ENCODE measurements at regions not wholly inside any gene's neighbourhood (a gene's known extent, or its start where the extent isn't known, plus 50 kb on each side); places are given as distances from the start of the nearest gene placed in this dataset.

GRCh38 chr16:10309271-10309932 lies 76.5 kb upstream of the ATF7IP2 start:
- no peaks in the 10 kb centered on the region for H3K9me3 Mint-ChIP-seq
- no peak overlapping the region for H3K4me3 Mint-ChIP-seq
- no peaks in the 10 kb centered on the region for H3K4me1 Mint-ChIP-seq
- H3K27ac Mint-ChIP-seq (ENCODE audit: low read depth), result no peak overlapping the region
- ATAC-seq (replicated peaks; ENCODE audit: extremely low read depth, poor library complexity, severe bottlenecking) (no peak), DNase-seq (ENCODE audit: low spot score in 2 of 2) (no peak)
- peaks cover 2% of the 10 kb centered on the region for H3K36me3 Mint-ChIP-seq (ENCODE audit: insufficient read depth)
- no peaks in the 10 kb centered on the region for H3K27me3 Mint-ChIP-seq

GRCh38 chr16:10312008-10312407 lies 73.9 kb upstream of the ATF7IP2 start:
- H3K9me3 Mint-ChIP-seq, result no peaks in the 10 kb centered on the region
- H3K27ac Mint-ChIP-seq (ENCODE audit: low read depth), result no peak overlapping the region
- H3K4me3 Mint-ChIP-seq, result no peak overlapping the region
- H3K36me3 Mint-ChIP-seq (ENCODE audit: insufficient read depth), result peaks cover 2% of the 10 kb centered on the region
- DNase-seq (ENCODE audit: low spot score in 2 of 2), result no peak
- peaks cover 6% of the 10 kb centered on the region for H3K4me1 Mint-ChIP-seq
- H3K27me3 Mint-ChIP-seq, result no peaks in the 10 kb centered on the region
- no peak for ATAC-seq (replicated peaks; ENCODE audit: extremely low read depth, poor library complexity, severe bottlenecking)

DNA sequence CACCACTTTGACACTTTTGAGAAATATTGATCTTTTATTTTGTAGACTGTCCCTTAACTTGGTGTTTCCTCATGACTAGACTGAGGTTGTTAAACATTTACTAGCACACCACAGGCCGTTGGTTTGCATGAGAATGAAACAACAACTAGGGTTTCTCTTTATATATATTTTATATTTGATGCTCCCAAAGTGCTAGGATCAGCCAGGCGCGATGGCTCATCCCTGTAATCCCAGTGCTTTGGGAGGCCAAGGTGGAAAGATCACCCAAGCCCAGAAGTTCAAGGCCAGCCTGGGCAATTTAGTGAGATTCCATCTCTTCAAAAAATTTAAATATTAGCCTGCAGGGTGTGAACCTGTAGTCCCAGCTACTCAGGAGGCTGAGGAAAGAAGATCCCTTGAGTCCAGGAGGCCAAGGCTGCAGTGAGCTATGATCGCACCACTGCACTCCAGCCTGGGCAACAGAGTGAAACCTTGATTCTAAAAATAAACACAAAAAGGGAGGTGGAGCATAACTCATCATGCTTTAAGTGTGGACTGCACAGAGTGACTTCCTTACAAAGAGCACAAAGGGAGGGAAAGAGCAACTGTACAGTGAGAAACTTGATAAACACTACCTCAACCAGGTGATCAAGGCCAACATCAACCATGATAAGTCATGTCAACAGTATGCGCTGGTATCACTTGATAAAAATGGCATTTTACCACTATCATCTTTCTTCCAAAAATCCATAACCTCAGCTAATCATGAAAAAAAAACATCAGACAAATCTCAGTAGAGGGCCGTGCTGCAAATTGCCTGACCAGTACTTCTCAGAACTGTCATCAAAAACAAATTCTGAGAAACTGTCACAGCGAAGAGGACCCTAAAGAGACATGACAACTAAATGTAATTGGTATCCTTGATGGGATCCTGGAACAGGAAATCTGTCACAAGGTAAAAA lies 72.8 kb upstream of the ATF7IP2 start:
- Mint-ChIP-seq H3K9me3 (no peaks in the 10 kb centered on the region), H3K27ac (ENCODE audit: low read depth) (no peak overlapping the region), H3K36me3 (ENCODE audit: insufficient read depth) (peaks cover 2% of the 10 kb centered on the region), H3K4me3 (no peak overlapping the region), H3K4me1 (peaks cover 6% of the 10 kb centered on the region), H3K27me3 (no peaks in the 10 kb centered on the region)
- DNase-seq (ENCODE audit: low spot score in 2 of 2) (no peak), ATAC-seq (replicated peaks; ENCODE audit: extremely low read depth, poor library complexity, severe bottlenecking) (no peak)

GRCh38 chr16:10314317-10314716 lies 71.5 kb upstream of the ATF7IP2 start:
- no peak for DNase-seq (ENCODE audit: low spot score in 2 of 2)
- no peak overlapping the region for H3K4me3 Mint-ChIP-seq
- peaks cover 10% of the 10 kb centered on the region for H3K4me1 Mint-ChIP-seq
- no peaks in the 10 kb centered on the region for H3K27me3 Mint-ChIP-seq
- H3K9me3 Mint-ChIP-seq, result no peaks in the 10 kb centered on the region
- ATAC-seq (replicated peaks; ENCODE audit: extremely low read depth, poor library complexity, severe bottlenecking), result no peak
- no peak overlapping the region for H3K27ac Mint-ChIP-seq (ENCODE audit: low read depth)
- no peaks in the 10 kb centered on the region for H3K36me3 Mint-ChIP-seq (ENCODE audit: insufficient read depth)

DNA sequence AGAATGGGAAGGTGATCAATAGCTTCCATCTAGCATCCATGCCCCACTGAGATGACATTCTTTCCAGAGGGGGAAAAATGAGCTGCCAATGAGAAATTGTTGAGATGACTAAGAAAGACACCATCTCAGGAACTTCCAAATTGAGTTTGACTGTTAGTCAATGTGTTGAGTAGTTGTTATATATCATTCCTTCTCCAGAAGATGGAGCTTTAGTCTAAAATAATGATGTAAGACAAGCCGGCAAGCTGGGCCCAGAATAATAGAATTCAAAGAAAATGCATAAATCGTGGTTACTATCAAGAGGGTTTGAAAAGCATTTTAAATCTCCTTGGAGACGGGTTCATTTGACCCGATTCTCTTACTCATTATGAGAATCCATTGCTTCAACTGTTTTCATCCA lies 71.0 kb upstream of the ATF7IP2 start:
- H3K27ac Mint-ChIP-seq (ENCODE audit: low read depth), result no peak overlapping the region
- ATAC-seq (replicated peaks; ENCODE audit: extremely low read depth, poor library complexity, severe bottlenecking), result no peak
- no peak for DNase-seq (ENCODE audit: low spot score in 2 of 2)
- H3K9me3 Mint-ChIP-seq, result no peaks in the 10 kb centered on the region
- no peak overlapping the region for H3K4me3 Mint-ChIP-seq
- no peaks in the 10 kb centered on the region for H3K27me3 Mint-ChIP-seq
- peaks cover 12% of the 10 kb centered on the region for H3K4me1 Mint-ChIP-seq
- H3K36me3 Mint-ChIP-seq (ENCODE audit: insufficient read depth), result no peaks in the 10 kb centered on the region

GRCh38 chr16:10317425-10318001 lies 68.3 kb upstream of the ATF7IP2 start:
- H3K27ac Mint-ChIP-seq (ENCODE audit: low read depth), result no peak overlapping the region
- H3K36me3 Mint-ChIP-seq (ENCODE audit: insufficient read depth), result peaks cover 2% of the 10 kb centered on the region
- H3K4me1 Mint-ChIP-seq, result peaks cover 12% of the 10 kb centered on the region

GRCh38 chr16:10318798-10319500 lies 66.9 kb upstream of the ATF7IP2 start:
- Mint-ChIP-seq H3K4me1 (peaks cover 12% of the 10 kb centered on the region), H3K27ac (ENCODE audit: low read depth) (peak overlapping the region; percentile 36), H3K4me3 (no peak overlapping the region), H3K27me3 (no peaks in the 10 kb centered on the region), H3K9me3 (no peaks in the 10 kb centered on the region), H3K36me3 (ENCODE audit: insufficient read depth) (peaks cover 2% of the 10 kb centered on the region)
- DNase-seq (ENCODE audit: low spot score in 2 of 2) (no peak), ATAC-seq (replicated peaks; ENCODE audit: extremely low read depth, poor library complexity, severe bottlenecking) (no peak)

More at GRCh38 chr16:10317425-10318001, 68.3 kb upstream of the ATF7IP2 start:
- H3K4me3 Mint-ChIP-seq, result no peak overlapping the region
- ATAC-seq (replicated peaks; ENCODE audit: extremely low read depth, poor library complexity, severe bottlenecking) (no peak), DNase-seq (ENCODE audit: low spot score in 2 of 2) (no peak)
- no peaks in the 10 kb centered on the region for H3K27me3 Mint-ChIP-seq
- H3K9me3 Mint-ChIP-seq, result no peaks in the 10 kb centered on the region

- H3K36me3 Mint-ChIP-seq (ENCODE audit: insufficient read depth), result peaks cover 2% of the 10 kb centered on the region
- H3K4me3 Mint-ChIP-seq, result no peak overlapping the region
- no peaks in the 10 kb centered on the region for H3K27me3 Mint-ChIP-seq
- no peak overlapping the region for H3K27ac Mint-ChIP-seq (ENCODE audit: low read depth)
- DNase-seq (ENCODE audit: low spot score in 2 of 2) (no peak), ATAC-seq (replicated peaks; ENCODE audit: extremely low read depth, poor library complexity, severe bottlenecking) (no peak)
- H3K9me3 Mint-ChIP-seq, result no peaks in the 10 kb centered on the region
- H3K4me1 Mint-ChIP-seq, result peaks cover 11% of the 10 kb centered on the region
Observed at GRCh38 chr16:10321407-10322387, 64.2 kb upstream of the ATF7IP2 start.

DNA sequence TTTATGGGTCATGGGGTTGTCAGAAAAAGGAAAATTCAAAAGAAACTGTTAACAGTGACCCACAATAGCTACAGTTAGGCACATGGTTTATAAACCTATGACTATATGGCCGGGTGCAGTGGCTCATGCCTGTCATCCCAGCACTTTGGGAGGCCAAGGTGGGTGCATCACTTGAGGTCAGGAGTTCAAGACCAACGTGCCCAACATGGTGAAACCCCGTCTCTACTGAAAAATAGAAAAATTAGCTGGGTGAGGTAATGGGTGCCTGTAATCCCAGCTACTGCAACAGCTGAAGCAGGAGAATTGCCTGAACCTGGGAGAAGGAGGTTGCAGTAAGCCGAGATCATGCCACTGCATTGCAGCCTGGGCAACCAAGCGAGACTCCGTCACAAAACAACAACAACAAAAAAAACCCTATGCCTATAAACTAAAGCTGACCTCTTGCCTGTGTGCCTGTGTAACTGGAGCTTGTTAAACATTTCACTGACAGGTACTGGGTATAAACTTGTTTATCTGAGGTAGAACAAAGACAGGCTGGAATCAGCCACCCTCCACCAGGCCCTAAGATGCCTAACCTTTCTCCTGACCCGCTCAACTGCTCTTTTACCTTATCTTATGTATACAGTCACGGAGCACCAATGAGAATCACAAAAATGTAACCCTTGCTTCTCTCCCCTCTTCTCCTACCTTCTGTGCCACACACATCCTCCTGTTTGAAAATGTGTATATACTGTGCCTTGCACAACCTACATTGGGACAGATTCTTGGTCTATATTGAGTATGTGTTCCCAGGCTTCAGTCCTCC lies 62.9 kb upstream of the ATF7IP2 start:
- no peak for DNase-seq (ENCODE audit: low spot score in 2 of 2)
- H3K27me3 Mint-ChIP-seq, result no peaks in the 10 kb centered on the region
- no peak for ATAC-seq (replicated peaks; ENCODE audit: extremely low read depth, poor library complexity, severe bottlenecking)
- H3K9me3 Mint-ChIP-seq, result peaks cover 5% of the 10 kb centered on the region
- no peak overlapping the region for H3K27ac Mint-ChIP-seq (ENCODE audit: low read depth)
- no peak overlapping the region for H3K4me3 Mint-ChIP-seq
- peaks cover 2% of the 10 kb centered on the region for H3K36me3 Mint-ChIP-seq (ENCODE audit: insufficient read depth)
- H3K4me1 Mint-ChIP-seq, result peaks cover 11% of the 10 kb centered on the region

DNA sequence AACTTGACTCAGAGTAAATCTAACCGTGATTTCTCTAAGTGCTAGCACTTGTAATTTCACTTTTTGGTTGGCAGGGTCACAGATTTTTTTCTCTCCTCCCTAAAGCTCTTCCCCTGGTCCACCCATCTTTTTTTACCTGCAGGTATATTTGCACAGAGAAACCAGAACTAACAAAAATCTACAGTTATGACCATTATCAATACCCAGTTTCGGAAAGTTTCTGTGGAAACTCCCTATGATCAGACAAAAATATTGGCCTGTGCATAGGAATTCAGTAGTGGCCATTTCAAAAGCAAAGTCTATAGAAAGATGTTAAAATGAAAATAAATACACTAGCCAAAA lies 62.4 kb upstream of the ATF7IP2 start:
- Mint-ChIP-seq H3K27ac (ENCODE audit: low read depth) (no peak overlapping the region), H3K9me3 (peaks cover 5% of the 10 kb centered on the region), H3K4me3 (no peak overlapping the region), H3K36me3 (ENCODE audit: insufficient read depth) (peaks cover 4% of the 10 kb centered on the region), H3K27me3 (no peaks in the 10 kb centered on the region), H3K4me1 (peaks cover 11% of the 10 kb centered on the region)
- DNase-seq (ENCODE audit: low spot score in 2 of 2), result no peak
- ATAC-seq (replicated peaks; ENCODE audit: extremely low read depth, poor library complexity, severe bottlenecking), result no peak

DNA sequence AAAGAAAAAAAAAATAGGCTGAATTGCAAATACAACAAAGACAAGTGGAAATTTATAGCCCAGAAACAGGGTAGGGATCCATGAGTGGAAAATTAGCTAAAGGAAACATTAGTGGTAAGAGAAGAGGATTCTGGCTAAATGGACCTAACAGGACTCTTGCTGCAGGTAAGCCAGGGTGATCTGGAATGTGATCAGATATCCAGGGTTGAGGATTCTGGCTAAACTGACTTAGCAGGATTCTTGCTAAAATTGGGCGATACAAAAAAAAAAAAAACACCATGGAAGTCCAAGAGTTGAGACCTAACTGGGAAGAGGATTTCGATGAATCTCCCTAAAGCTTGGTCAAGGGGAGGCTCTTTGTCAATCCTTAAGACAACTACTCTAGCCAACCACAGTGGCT lies 61.7 kb upstream of the ATF7IP2 start:
- H3K27me3 Mint-ChIP-seq, result no peaks in the 10 kb centered on the region

More for the DNA sequence above, 61.7 kb upstream of the ATF7IP2 start:
- no peak overlapping the region for H3K4me3 Mint-ChIP-seq
- no peak for DNase-seq (ENCODE audit: low spot score in 2 of 2)
- peaks cover 5% of the 10 kb centered on the region for H3K9me3 Mint-ChIP-seq
- H3K27ac Mint-ChIP-seq (ENCODE audit: low read depth), result no peak overlapping the region
- H3K4me1 Mint-ChIP-seq, result peaks cover 8% of the 10 kb centered on the region
- ATAC-seq (replicated peaks; ENCODE audit: extremely low read depth, poor library complexity, severe bottlenecking), result no peak
- H3K36me3 Mint-ChIP-seq (ENCODE audit: insufficient read depth), result peaks cover 4% of the 10 kb centered on the region
